Mesenteric fat pad (tissue), 1 donor: ENCODE measurements at regions not wholly inside any gene's neighbourhood (a gene's known extent, or its start where the extent isn't known, plus 50 kb on each side); places are given as distances from the start of the nearest gene placed in this dataset.
"Not testable (repeated sequence)": the region's sequence is repeated elsewhere in the genome, so short reads cannot be mapped to it uniquely, and the experiment has no call there.

ENCODE experiments used
- DNase-seq: peaks from one replicate; pipeline ENCODE4 v3.0.0-alpha.2; 2020; ENCODE audit warnings: low spot score
- donor health status: DM: yes; HTN: yes; CAD: no.

GRCh38 chr7:91355695-91356435, 91.6 kb downstream of the FZD1 start:
- DNase-seq: no peak

- no peak for DNase-seq
Measured at GRCh38 chr7:91356915-91357314, 92.7 kb downstream of the FZD1 start.

DNA sequence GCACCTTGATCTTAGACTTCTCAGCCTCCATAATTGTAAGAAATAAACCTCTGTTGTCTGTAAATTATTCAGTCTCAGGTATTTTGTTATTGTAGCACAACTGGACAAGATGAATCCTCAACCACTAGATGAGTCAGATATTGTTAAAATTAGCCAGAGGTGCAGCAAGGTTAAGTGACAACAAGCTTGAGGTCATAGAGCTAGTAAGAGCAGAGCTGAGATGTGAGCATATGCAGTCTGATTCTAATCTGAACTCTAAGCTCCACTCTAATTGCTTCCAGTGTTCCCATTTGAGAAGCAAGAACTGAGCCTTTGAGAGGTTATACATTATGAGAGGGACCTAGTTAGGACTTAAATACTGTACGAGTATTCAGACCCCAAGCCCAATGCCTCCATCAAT, 93.1 kb downstream of the FZD1 start:
- DNase-seq: no peak

- no peak for DNase-seq
Measured at GRCh38 chr7:91357901-91358300, 93.7 kb downstream of the FZD1 start.

DNA sequence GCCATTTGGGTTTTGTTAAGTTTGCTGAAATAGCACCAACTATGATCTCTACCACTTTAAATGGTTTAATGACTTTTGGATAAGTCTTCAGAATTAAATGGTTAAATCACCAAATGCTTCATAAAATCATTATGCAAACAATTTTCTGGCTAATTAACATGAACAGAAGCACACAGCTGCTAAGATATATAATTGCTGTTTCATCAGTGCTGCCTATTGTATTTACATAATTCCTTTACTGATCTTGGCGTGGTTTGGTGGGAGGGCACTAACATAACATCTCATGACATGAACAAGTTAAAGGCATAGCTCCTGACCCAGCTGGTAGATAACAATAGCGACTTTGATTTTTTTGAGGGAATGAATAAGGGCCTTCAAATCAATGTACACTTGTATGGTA, 94.1 kb downstream of the FZD1 start:
- DNase-seq: no peak

- DNase-seq: not testable (repeated sequence)
Measured at GRCh38 chr7:91365097-91365496, 100.9 kb downstream of the FZD1 start.

DNA sequence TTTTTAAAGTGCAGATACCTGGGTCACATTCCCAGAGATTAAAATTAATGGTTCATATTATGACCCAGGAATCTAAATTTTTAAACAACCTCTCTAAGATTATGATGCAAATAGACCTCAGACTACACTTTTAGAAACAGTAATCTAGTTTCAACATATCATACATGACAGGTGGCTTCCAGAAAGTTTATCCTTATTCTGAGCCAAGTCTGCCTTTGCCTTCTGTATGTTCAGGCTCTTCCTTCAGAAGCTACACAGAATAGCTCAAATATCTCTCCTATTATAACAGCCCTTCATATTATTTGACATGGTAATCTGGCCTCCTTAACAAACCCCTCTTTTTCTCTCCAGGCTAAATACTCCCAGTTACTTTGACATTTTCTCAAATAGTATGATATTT, 101.9 kb downstream of the FZD1 start:
- DNase-seq: no peak

DNA sequence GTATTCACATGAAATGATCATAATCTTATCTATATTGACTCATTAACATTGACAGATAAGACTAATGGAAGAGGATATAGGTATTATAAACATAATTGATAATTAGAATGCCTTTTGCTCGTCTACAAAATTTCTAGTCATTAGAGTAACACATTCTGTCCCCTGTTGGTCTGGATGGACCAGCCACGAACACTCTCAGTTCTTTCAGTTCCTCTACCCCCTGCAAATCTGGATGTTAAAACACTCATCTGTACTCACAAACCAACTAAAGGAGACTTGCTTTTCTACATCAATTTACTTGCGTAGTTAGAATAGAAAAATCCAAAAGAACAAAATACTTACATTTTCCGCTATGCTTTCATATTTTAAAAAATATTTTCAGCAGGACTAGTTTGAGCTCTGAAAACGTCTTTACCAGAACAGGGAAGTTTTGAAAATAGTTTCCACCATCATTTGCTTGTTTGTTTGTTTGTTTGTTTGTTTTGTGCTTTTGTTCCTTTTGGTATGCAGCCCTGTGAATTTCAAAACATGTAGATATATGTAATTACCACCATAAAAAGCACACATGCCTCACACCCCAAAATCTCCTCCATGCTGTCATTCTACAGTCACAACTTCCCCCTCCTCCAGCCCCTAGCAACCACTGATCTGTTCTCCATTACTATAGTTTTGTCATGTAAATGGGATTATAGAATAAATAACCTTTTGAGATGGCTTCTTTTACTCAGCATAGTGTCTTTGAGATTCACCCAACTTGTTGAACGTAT, 103.8 kb downstream of the FZD1 start:
- no peak for DNase-seq

GRCh38 chr7:91372323-91372722, 108.1 kb downstream of the FZD1 start:
- no peak for DNase-seq

- no peak for DNase-seq
Measured at GRCh38 chr7:91373111-91373800, 109.0 kb downstream of the FZD1 start.

DNA sequence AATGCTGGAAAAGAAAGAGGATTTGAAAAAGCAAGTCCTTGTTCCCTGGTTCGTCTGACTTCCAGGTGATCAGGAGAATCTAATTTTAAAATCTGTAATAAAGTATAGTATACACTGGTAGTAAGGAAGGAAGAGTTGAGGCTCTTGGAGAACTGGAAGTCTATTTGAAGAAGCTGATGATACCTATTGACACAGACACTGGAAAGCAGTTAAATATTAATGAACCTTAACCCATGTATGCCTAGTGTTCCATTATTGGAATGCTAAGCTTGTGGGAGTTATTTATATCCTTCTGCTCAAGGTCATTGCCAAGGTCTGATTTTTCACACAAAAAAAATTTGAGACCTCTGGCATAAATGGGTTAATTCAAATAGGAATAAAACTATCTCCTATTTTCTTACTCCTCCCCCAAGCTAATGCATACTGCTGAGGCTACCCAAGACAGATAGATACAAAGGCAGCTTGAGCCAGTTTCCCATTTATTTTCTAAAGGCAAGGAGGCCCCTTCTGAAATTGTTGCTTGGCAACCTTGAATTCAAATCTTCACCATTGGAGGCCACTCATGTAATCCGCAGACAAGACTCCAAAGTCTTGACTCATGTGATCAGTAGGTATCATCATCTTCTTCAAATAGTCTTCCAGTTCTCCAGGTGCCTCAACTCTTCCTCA, 110.2 kb downstream of the FZD1 start:
- no peak for DNase-seq

- DNase-seq: no peak
Measured at GRCh38 chr7:91375378-91375777, 111.1 kb downstream of the FZD1 start.

DNA sequence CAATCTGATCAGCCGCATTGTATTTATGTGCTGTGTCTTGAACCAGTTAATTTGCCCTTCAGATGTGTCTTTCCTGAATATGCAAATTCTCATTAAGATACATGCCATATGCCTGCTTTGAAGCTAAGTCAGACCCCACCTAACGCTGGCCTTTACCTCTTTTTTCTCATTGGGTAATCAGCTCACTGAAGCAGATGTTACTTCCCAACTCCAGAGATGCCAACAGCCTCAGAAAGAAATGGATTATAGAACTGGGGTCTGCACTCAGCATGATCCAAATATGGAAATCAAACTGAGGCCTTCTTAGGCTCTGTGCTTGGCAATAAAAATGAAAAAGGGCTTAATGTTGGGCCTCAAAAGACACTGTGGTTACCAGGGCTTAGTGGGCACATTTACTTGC, 113.9 kb downstream of the FZD1 start:
- DNase-seq: no peak

GRCh38 chr7:91379236-91379635, 115.0 kb downstream of the FZD1 start:
- DNase-seq: no peak

DNA sequence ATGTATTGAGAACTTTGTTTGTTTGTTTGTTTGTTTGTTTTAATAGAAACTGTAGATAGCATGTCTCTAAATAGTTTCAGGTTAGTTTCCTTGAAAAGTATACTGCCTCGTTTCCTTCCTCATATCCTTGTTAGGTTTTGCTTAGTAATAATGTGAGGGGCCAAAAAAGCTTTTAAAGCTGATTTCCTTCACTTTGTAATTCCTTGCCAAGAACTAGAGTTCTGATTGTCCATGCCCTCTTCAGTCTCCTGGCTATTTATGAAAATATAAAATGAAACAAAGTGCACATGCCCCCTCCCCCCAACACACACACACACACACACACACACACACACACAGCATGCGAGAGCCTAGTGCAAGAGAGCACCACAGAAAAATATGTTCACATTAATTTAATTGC, 115.8 kb downstream of the FZD1 start:
- no peak for DNase-seq

DNA sequence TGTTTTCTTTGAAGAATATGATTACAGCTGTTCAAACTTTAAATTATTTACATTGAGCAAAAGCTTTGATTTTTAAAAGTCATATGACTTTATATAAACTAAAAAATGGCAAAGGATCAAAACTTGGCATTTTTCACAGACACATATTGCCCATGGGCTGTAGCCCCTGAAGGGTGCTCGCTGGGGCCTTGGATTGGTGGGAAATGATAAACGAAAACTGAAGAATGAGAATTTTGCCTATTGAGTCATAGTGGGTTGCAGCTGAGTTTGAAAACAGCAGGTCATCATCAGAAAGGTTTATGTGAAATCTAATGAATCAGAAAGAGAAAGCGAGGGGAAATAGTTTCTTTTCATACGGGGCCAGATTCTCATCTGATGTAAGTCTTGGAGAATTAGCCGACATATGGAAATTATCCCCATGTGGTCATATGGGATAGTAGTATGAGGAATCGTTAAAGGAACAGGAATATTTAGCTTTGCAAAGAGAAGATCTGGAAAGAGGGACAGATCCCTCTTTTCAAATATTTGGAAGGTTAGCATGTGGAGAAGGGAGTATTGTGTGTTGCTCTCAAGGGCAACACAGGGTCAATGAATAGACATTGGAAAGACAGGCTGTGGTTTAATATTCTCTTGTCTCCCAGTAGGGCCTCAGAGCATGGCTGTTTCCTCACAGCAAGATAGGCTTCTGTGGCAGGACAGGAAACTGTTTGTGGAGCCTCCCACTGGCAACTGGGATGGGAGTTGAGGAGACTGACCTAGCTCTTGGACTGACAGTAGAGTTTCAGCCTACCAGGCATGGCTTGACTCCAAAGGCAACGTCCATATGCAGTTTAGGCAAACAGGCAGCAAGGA, 119.0 kb downstream of the FZD1 start:
- DNase-seq: no peak

DNA sequence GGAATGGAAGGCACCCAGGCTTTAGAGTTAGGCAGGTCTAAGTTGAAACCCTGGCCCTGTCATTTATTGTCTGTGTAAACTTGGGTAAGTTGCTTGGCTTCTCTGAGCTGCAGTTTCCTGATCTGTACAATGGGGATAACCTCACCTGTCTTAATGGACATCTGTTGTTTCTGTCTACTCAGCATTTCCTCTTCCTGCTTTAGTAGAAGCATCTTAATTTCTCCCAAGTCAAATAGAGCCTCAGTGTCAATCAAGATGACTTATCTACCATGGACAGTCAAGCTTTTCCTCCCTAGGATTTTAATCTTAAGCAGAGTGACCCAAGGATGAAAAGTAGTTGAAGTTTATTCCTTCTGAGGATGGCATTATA, 119.7 kb downstream of the FZD1 start:
- DNase-seq: no peak

- not testable (repeated sequence) for DNase-seq
Measured at GRCh38 chr7:91394757-91395156, 130.5 kb downstream of the FZD1 start.

- not testable (repeated sequence) for DNase-seq
Measured at GRCh38 chr7:91395313-91395712, 131.1 kb downstream of the FZD1 start.

DNA sequence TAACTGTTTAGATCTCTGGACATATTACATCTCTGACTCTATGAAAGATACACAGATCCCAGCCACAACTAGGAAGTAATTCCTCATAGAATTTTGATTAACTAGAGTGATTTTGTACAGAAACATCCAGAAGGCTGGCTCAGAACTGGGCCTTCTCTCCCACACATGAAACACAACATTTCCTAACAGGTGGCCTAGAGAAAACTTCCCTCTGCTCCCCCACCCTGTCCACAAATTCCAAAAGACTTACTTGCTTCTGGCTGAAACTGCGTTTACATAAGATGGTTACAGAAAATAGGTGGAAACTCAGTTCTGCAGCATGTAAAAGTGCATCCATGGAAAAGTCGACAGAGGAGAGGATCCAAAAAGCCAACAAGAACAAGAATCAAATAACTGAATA, 132.9 kb downstream of the FZD1 start:
- DNase-seq: no peak

DNA sequence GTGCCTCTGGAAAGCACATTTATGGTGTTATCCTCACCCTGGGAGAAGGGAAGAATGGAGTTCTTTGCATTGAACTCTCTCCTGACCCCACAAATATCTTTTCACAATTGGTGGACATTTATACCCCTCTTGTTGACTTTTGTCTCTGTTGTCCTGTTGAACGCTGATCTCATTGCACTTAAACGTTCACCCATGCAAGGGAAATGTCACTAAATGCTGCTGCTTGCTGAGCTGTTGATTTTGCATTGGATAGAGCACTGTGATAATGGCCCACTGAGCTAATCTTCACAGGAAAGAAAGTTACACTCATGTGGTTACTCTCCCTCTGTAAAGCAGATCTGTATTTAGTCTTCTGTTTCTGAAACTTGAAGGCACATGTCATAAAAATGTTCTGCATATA, 133.4 kb downstream of the FZD1 start:
- DNase-seq: no peak
